Panc1 (cell line): ENCODE measurements at regions not wholly inside any gene's neighbourhood (a gene's known extent, or its start where the extent isn't known, plus 50 kb on each side); places are given as distances from the start of the nearest gene placed in this dataset.
"Not testable (repeated sequence)": the region's sequence is repeated elsewhere in the genome, so short reads cannot be mapped to it uniquely, and the experiment has no call there.

ENCODE experiments used
- ATAC-seq: fragments of 200-7000 bp; cut with Tn5 transposase; 2 replicates; pipeline ENCODE4 v1.9.1; 2020; ENCODE audit warnings: mild to moderate bottlenecking, moderate library complexity
- BruUV-seq: library from RNA; stranded (reverse); fragments of 400-500 nt; replicated peaks from 2 replicates; lab custom pipeline; 2021; lab: Mats Ljungman, UMichigan
- CTCF ChIA-PET: fragments of 300-600 bp; sonication (Branson Sonifier 250); formaldehyde crosslinking; loops from one replicate; lab custom pipeline; 2022; ENCODE audit warnings: antibody characterized with exemption; lab: Charles Lee
- POLR2A ChIA-PET: fragments of 300-600 bp; sonication (Branson Sonifier 250); formaldehyde crosslinking; loops from one replicate; lab custom pipeline; 2022; ENCODE audit warnings: antibody characterized with exemption; lab: Charles Lee
- DNase-seq: peaks from one replicate; pipeline ENCODE4 v3.0.0-alpha.2; 2010; ENCODE audit warnings: low read depth, low spot score
- H3K27ac ChIP-seq: 2 replicates; pipeline ENCODE4 v1.5.1; 2011; ENCODE audit warnings: mild to moderate bottlenecking, low read length, inconsistent platforms
- H3K27me3 ChIP-seq: fragments of 200-500 bp; sonication (Bioruptor generic); 2 replicates; pipeline ENCODE4 v1.6.0; 2014; ENCODE audit warnings: low read length, inconsistent platforms; ENCODE audit not compliant: control insufficient read depth, insufficient read depth
- H3K36me3 ChIP-seq: fragments of 200-500 bp; sonication (Bioruptor generic); 2 replicates; pipeline ENCODE4 v1.5.1; 2014; ENCODE audit warnings: inconsistent platforms, mild to moderate bottlenecking, low read length, moderate library complexity; ENCODE audit not compliant: control insufficient read depth, insufficient read depth
- H3K4me1 ChIP-seq: 2 replicates; pipeline ENCODE4 v1.5.1; 2011; ENCODE audit warnings: inconsistent platforms, mild to moderate bottlenecking, low read length, moderate library complexity; ENCODE audit not compliant: control insufficient read depth, insufficient read depth
- H3K4me3 ChIP-seq, 2 experiments: 2 replicates each; pipeline ENCODE4 v1.5.1; 2011 to 2012; ENCODE audit warnings: low read depth in 2 of 2, low read length in 2 of 2, mild to moderate bottlenecking in 2 of 2, inconsistent platforms in 1 of 2, moderate library complexity in 1 of 2
- H3K9me3 ChIP-seq: fragments of 200-500 bp; sonication (Bioruptor generic); 2 replicates; pipeline ENCODE4 v1.5.1; 2014; ENCODE audit warnings: low read depth, mild to moderate bottlenecking, inconsistent platforms, low read length, moderate library complexity; ENCODE audit not compliant: control insufficient read depth, insufficient read depth
- CTCF ChIP-seq: fragments of 450-650 bp; IDR thresholded peaks from 2 replicates; pipeline ENCODE4 v1.5.1; 2017; ENCODE audit warnings: mild to moderate bottlenecking
- POLR2AphosphoS5 ChIP-seq: IDR thresholded peaks from 2 replicates; pipeline ENCODE4 v1.6.1; 2012; ENCODE audit warnings: mild to moderate bottlenecking, low read depth, low read length, moderate library complexity
- REST ChIP-seq, 2 experiments: IDR thresholded peaks; 2 replicates each; pipeline ENCODE4 v1.6.1; 2011 to 2012; ENCODE audit warnings: low read depth in 2 of 2, control low read depth in 1 of 2, low read length in 1 of 2, mild to moderate bottlenecking in 1 of 2, moderate library complexity in 1 of 2; ENCODE audit not compliant: insufficient read depth in 1 of 2
- SIN3A ChIP-seq: IDR thresholded peaks from 2 replicates; pipeline ENCODE4 v1.6.1; 2012; ENCODE audit warnings: low read depth, mild to moderate bottlenecking, low read length, moderate library complexity, borderline replicate concordance; ENCODE audit not compliant: insufficient read depth
- TCF7L2 ChIP-seq: IDR thresholded peaks from 2 replicates; pipeline ENCODE4 v1.6.1; 2011; ENCODE audit warnings: mild to moderate bottlenecking, low read depth, low read length, inconsistent platforms
- in situ Hi-C: cut with HindIII; loops from 2 replicates; pipeline ENCODE4 v1.10.0; 2016; ENCODE audit warnings: low sequenced_read_pairs, low pct_unique_long_range_greater_than_20kb
- intact Hi-C: fragments of 100-400 bp; cut with micrococcal nuclease; formaldehyde crosslinking; loops from one replicate; pipeline ENCODE4 v1.10.0; 2022; ENCODE audit not compliant: unreplicated experiment

GRCh38 chr13:56528040-56528790, 612.5 kb upstream of the PRR20A start:
- TF ChIP-seq SIN3A (no peak), REST (IDR thresholded peaks at IDR 0.05; ENCODE audit: insufficient read depth in 1 of 2, low read depth in 2 of 2, low read length in 1 of 2) (no peak), TCF7L2 (no peak), POLR2AphosphoS5 (no peak), CTCF (no peak)
- Histone ChIP-seq H3K36me3 (no peaks in the 10 kb centered on the region), H3K4me1 (no peaks in the 10 kb centered on the region), H3K27ac (no peak overlapping the region), H3K27me3 (no peaks in the 10 kb centered on the region), H3K4me3 (no peak overlapping the region), H3K9me3 (no peaks in the 10 kb centered on the region)
- no peak for DNase-seq
- POLR2A ChIA-PET: no interaction called here
- ATAC-seq: no peak
- in situ Hi-C loops: no loop called here
- BruUV-seq: no TSS peak
- intact Hi-C loops: no loop called here
- CTCF ChIA-PET: no interaction called here

GRCh38 chr13:56530096-56530495, 610.6 kb upstream of the PRR20A start:
- H3K27me3 ChIP-seq: no peaks in the 10 kb centered on the region
- in situ Hi-C loops: no loop called here
- no peak overlapping the region for H3K4me3 ChIP-seq
- H3K36me3 ChIP-seq: no peaks in the 10 kb centered on the region
- CTCF ChIA-PET: no interaction called here
- H3K9me3 ChIP-seq: no peaks in the 10 kb centered on the region
- POLR2A ChIA-PET: no interaction called here
- ATAC-seq: no peak
- DNase-seq: no peak
- BruUV-seq: no TSS peak
- no peak for TF ChIP-seq TCF7L2
- TF ChIP-seq REST (IDR thresholded peaks at IDR 0.05; ENCODE audit: insufficient read depth in 1 of 2, low read depth in 2 of 2, low read length in 1 of 2): no peak
- no peak for TF ChIP-seq CTCF
- no peak for TF ChIP-seq SIN3A
- TF ChIP-seq POLR2AphosphoS5: no peak
- no peak overlapping the region for H3K27ac ChIP-seq
- intact Hi-C loops: no loop called here
- H3K4me1 ChIP-seq: no peaks in the 10 kb centered on the region

GRCh38 chr13:56547921-56548320, 592.8 kb upstream of the PRR20A start:
- H3K9me3 ChIP-seq, H3K4me1 ChIP-seq, H3K36me3 ChIP-seq, DNase-seq, CTCF ChIA-PET, ATAC-seq, POLR2A ChIA-PET, H3K4me3 ChIP-seq, H3K27ac ChIP-seq, BruUV-seq, in situ Hi-C loops, H3K27me3 ChIP-seq, intact Hi-C loops: not testable (repeated sequence)
